Endothelial cell of umbilical vein (primary cell): ENCODE measurements at regions not wholly inside any gene's neighbourhood (a gene's known extent, or its start where the extent isn't known, plus 50 kb on each side); places are given as distances from the start of the nearest gene placed in this dataset.

Source experiments
- EZH2 ChIP-seq: IDR thresholded peaks from 2 replicates; pipeline ENCODE4 v1.6.1; 2012; ENCODE audit warnings: borderline replicate concordance, low read depth, mild to moderate bottlenecking, moderate library complexity, low read length, inconsistent platforms; ENCODE audit not compliant: severe bottlenecking
- MYC ChIP-seq: IDR thresholded peaks from one replicate; pipeline ENCODE4 v1.6.1; 2011; ENCODE audit warnings: mild to moderate bottlenecking, low read depth, low read length
- POLR2A ChIP-seq: IDR thresholded peaks from 2 replicates; pipeline ENCODE4 v1.6.1; 2012; ENCODE audit warnings: low read depth, mild to moderate bottlenecking, control low read depth, low read length
- TF ChIP-seq, protein P1 (sequence below), 2 donors: IDR thresholded peaks; 1 replicate in 1 of 2; 2 replicates in 1 of 2; pipeline ENCODE4 v1.5.1; 2011; ENCODE audit warnings: low read length in 2 of 2, mild to moderate bottlenecking in 2 of 2, moderate library complexity in 2 of 2, control low read depth in 1 of 2, inconsistent platforms in 1 of 2, low read depth in 1 of 2; ENCODE audit not compliant: insufficient read depth in 1 of 2; ENCODE audit errors: extremely low read depth in 1 of 2

DNA sequence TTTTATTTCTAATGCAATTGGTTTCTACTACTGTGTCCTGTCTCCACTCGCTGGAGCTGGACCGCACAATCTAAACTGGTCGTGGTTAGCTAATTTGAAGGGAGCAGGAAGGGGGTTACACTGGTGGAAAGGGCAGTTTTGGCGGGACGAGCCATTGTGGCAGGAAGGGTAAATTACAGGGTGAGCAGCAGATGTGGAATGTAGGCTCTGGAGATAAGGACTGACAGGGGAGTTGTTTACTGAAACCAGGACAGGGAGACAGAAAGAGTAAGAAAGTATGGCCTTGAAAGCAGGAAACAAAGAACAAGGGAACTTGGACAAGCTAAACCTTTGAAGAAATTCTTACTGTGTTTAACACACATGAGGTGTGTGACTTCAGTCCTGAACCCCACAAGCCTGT lies 147.8 kb downstream of the ATXN7L3B start:
- no peak for TF ChIP-seq EZH2
- TF ChIP-seq, protein P1, sequence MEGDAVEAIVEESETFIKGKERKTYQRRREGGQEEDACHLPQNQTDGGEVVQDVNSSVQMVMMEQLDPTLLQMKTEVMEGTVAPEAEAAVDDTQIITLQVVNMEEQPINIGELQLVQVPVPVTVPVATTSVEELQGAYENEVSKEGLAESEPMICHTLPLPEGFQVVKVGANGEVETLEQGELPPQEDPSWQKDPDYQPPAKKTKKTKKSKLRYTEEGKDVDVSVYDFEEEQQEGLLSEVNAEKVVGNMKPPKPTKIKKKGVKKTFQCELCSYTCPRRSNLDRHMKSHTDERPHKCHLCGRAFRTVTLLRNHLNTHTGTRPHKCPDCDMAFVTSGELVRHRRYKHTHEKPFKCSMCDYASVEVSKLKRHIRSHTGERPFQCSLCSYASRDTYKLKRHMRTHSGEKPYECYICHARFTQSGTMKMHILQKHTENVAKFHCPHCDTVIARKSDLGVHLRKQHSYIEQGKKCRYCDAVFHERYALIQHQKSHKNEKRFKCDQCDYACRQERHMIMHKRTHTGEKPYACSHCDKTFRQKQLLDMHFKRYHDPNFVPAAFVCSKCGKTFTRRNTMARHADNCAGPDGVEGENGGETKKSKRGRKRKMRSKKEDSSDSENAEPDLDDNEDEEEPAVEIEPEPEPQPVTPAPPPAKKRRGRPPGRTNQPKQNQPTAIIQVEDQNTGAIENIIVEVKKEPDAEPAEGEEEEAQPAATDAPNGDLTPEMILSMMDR (IDR thresholded peaks at IDR 0.05; ENCODE audit: extremely low read depth in 1 of 2, insufficient read depth in 1 of 2, low read depth in 1 of 2, low read length in 2 of 2) = no peak
- TF ChIP-seq POLR2A = no peak
- TF ChIP-seq MYC = no peak
